Smooth muscle cell (in vitro differentiated cells): ENCODE measurements at regions not wholly inside any gene's neighbourhood (a gene's known extent, or its start where the extent isn't known, plus 50 kb on each side); places are given as distances from the start of the nearest gene placed in this dataset.

ENCODE experiments used
- DNase-seq: peaks from one replicate; lab custom pipeline; 2025; ENCODE audit not compliant: unreplicated experiment; lab: John Stamatoyannopoulos, UW
- H2AFZ ChIP-seq: fragments of 200-600 bp; sonication (generic); 2 replicates; pipeline ENCODE4 v1.6.0; 2016; ENCODE audit warnings: antibody characterized with exemption, low read depth, mild to moderate bottlenecking
- H3F3A ChIP-seq: fragments of 200-600 bp; sonication (generic); 2 replicates; pipeline ENCODE4 v1.6.0; 2017; ENCODE audit warnings: antibody characterized with exemption, low read depth
- H3K27ac ChIP-seq: fragments of 200-600 bp; sonication (generic); 2 replicates; pipeline ENCODE4 v1.5.1; 2016; ENCODE audit warnings: low read depth, mild to moderate bottlenecking
- H3K27me3 ChIP-seq: fragments of 200-600 bp; sonication (generic); 2 replicates; pipeline ENCODE4 v1.6.1; 2016; ENCODE audit warnings: low read depth, mild to moderate bottlenecking
- H3K36me3 ChIP-seq: fragments of 200-600 bp; sonication (generic); 2 replicates; pipeline ENCODE4 v1.5.1; 2016; ENCODE audit warnings: low read depth
- H3K4me1 ChIP-seq: fragments of 200-600 bp; sonication (generic); 2 replicates; pipeline ENCODE4 v1.5.1; 2016; ENCODE audit warnings: low read depth
- H3K4me2 ChIP-seq: fragments of 200-600 bp; sonication (generic); 2 replicates; pipeline ENCODE4 v1.6.0; 2016; ENCODE audit warnings: mild to moderate bottlenecking
- H3K4me3 ChIP-seq: fragments of 200-600 bp; sonication (generic); 2 replicates; pipeline ENCODE4 v1.5.1; 2016; ENCODE audit warnings: mild to moderate bottlenecking
- H3K79me2 ChIP-seq: fragments of 200-600 bp; sonication (generic); 2 replicates; pipeline ENCODE4 v1.6.0; 2016; ENCODE audit warnings: low read depth, mild to moderate bottlenecking
- H3K9ac ChIP-seq: fragments of 200-600 bp; sonication (generic); 2 replicates; pipeline ENCODE4 v1.6.0; 2016; ENCODE audit warnings: low read depth
- H3K9me3 ChIP-seq: fragments of 200-600 bp; sonication (generic); replicated peaks from 2 replicates; pipeline ENCODE4 v1.5.1; 2016; ENCODE audit warnings: low read depth
- H4K20me1 ChIP-seq: fragments of 200-600 bp; sonication (generic); 2 replicates; pipeline ENCODE4 v1.6.0; 2016; ENCODE audit warnings: low read depth
- CTCF ChIP-seq: fragments of 200-600 bp; sonication (generic); IDR thresholded peaks from 2 replicates; pipeline ENCODE4 v1.5.1; 2017; ENCODE audit warnings: borderline replicate concordance, mild to moderate bottlenecking, antibody characterized with exemption; ENCODE audit not compliant: insufficient read depth, poor library complexity, severe bottlenecking
- WGBS: methylation state at CpG from one replicate; pipeline ENCODE4 v1.1.7; 2016; ENCODE audit warnings: low lambda C conversion rate; 5-methylcytosine and 5-hydroxymethylcytosine counted together

GRCh38 chr3:56909349-56909748, 107.6 kb upstream of the ARHGEF3 start:
- Histone ChIP-seq H3K4me1 (peaks cover 5% of the 10 kb centered on the region), H2AFZ (no peak overlapping the region), H3K27me3 (no peaks in the 10 kb centered on the region), H3K9me3 (no peaks in the 10 kb centered on the region), H3K27ac (no peak overlapping the region), H3K4me2 (no peak overlapping the region), H3K4me3 (no peak overlapping the region), H3K9ac (no peak overlapping the region), H3F3A (no peaks in the 10 kb centered on the region), H3K36me3 (no peaks in the 10 kb centered on the region), H3K79me2 (no peaks in the 10 kb centered on the region), H4K20me1 (no peaks in the 10 kb centered on the region)
- WGBS, result 65% methylated on average over 6 of the region's 6 CpGs
- DNase-seq, result no peak
- no peak for TF ChIP-seq CTCF

- no peaks in the 10 kb centered on the region for H3K9me3 ChIP-seq
- no peak overlapping the region for H3K4me3 ChIP-seq
- 63% methylated on average over 5 of the region's 5 CpGs for WGBS
- no peak overlapping the region for H3K4me2 ChIP-seq
- no peaks in the 10 kb centered on the region for H3F3A ChIP-seq
- H3K36me3 ChIP-seq, result no peaks in the 10 kb centered on the region
- no peak for TF ChIP-seq CTCF
- no peaks in the 10 kb centered on the region for H4K20me1 ChIP-seq
- peaks cover 5% of the 10 kb centered on the region for H3K4me1 ChIP-seq
- H3K27me3 ChIP-seq, result no peaks in the 10 kb centered on the region
- H3K9ac ChIP-seq, result no peak overlapping the region
- H3K79me2 ChIP-seq, result no peaks in the 10 kb centered on the region
- no peak for DNase-seq
- no peak overlapping the region for H2AFZ ChIP-seq
- no peak overlapping the region for H3K27ac ChIP-seq
Observed at GRCh38 chr3:56908004-56908403, 106.3 kb upstream of the ARHGEF3 start.

GRCh38 chr3:56904552-56905215, 102.9 kb upstream of the ARHGEF3 start:
- Histone ChIP-seq H4K20me1 (no peaks in the 10 kb centered on the region), H3K9me3 (no peaks in the 10 kb centered on the region), H3K4me3 (no peak overlapping the region), H3K9ac (no peak overlapping the region), H3K27me3 (no peaks in the 10 kb centered on the region), H2AFZ (no peak overlapping the region), H3K4me2 (no peak overlapping the region), H3K79me2 (no peaks in the 10 kb centered on the region), H3K4me1 (peaks cover 5% of the 10 kb centered on the region), H3F3A (no peaks in the 10 kb centered on the region), H3K27ac (no peak overlapping the region), H3K36me3 (no peaks in the 10 kb centered on the region)
- 73% methylated on average over 6 of the region's 6 CpGs for WGBS
- no peak for TF ChIP-seq CTCF
- no peak for DNase-seq

- Histone ChIP-seq H3F3A (no peaks in the 10 kb centered on the region), H3K9me3 (no peaks in the 10 kb centered on the region), H3K4me2 (no peak overlapping the region), H2AFZ (no peak overlapping the region), H3K79me2 (no peaks in the 10 kb centered on the region), H4K20me1 (no peaks in the 10 kb centered on the region), H3K4me3 (no peak overlapping the region), H3K36me3 (no peaks in the 10 kb centered on the region), H3K27me3 (no peaks in the 10 kb centered on the region), H3K27ac (no peak overlapping the region), H3K4me1 (peaks cover 4% of the 10 kb centered on the region), H3K9ac (no peak overlapping the region)
- TF ChIP-seq CTCF, result no peak
- no peak for DNase-seq
- 85% methylated on average over 1 of the region's 1 CpG for WGBS
Observed at GRCh38 chr3:56903231-56903782, 101.6 kb upstream of the ARHGEF3 start.
